GM21423 (cell line): ENCODE measurements at regions not wholly inside any gene's neighbourhood (a gene's known extent, or its start where the extent isn't known, plus 50 kb on each side); places are given as distances from the start of the nearest gene placed in this dataset.

ENCODE experiments used
- ATAC-seq: cut with Tn5 transposase; IDR thresholded peaks from one replicate; pipeline ENCODE4 v1.9.1; 2021; ENCODE audit warnings: mild to moderate bottlenecking, moderate library complexity; ENCODE audit not compliant: unreplicated experiment

- ATAC-seq = no peak
Observed at GRCh38 chr7:21140622-21141021, 287.3 kb upstream of the SP4 start.

- ATAC-seq = no peak
Observed at GRCh38 chr7:21141476-21141875, 286.4 kb upstream of the SP4 start.

DNA sequence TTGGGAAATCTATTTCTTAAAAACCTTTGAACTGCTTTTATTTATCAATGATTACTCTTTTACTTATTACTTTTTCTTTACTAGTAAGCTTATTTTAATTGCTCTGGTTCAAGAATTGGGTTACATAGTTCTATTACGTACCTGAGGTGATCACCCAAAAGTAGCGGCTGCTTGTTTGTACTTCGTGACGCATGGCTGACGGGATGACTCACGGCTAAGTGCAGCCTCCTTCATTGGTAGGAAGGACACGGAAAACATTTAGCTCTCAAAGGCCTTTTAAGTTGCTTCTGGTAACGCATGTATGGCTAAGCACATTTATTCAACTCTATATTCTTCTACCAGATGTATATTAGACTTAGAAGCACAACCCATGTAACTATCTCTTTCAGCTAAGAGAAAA, 285.8 kb upstream of the SP4 start:
- no peak for ATAC-seq

DNA sequence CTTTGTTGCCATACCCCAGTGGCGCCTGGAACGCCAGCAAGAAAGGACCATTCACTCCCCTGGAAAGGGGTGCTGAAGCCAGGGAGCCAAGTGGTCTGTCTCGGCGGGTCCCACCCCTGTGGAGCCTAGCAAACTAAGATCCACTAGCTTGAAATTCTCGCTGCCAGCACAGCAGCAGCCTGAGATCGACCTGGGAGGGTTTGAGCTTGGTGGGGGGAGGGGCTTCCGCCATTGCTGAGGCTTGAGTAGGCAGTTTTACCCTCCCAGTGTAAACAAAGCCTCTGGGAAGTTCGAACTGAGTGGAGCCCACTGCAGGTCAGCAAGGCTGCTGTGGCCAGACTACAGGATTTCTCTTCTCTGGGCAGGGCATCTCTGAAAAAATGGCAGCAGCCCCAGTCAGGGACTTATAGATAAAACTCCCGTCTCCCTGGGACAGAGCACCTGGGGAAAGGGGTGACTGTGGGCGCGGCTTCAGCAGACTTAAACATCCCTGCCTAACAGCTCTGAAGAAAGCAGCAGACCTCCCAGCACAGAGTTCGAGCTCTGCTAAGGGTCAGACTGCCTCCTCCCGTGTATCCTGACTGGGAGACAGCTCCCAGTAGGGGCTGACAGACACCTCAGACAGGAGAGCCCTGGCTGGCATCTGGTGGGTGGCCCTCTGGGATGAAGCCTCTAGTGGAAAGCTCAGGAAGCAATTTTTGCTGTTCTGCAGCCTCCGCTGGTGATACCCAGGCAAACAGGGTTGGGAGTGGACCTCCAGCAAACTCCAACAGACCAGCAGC, 281.1 kb upstream of the SP4 start:
- ATAC-seq = no peak

- ATAC-seq = no peak
Observed at GRCh38 chr7:21149809-21150208, 278.1 kb upstream of the SP4 start.

DNA sequence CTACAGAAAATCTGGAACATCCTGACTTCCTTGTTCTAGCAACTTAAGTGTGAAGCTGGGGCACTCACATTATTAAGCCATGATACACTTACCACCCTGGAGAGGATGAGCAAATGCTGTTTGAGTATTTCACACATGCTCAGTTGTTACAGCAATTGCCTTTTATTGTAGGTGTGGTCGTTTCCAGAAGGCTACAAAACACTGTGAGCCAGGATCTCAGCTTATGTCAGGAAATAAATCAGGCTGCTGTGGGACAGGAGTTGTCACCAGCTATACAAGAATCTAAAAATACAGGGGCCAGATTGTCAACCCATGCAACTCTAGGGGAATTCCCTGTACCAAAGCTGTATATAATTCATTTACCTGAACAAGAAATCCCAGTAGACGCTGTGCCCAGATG, 273.3 kb upstream of the SP4 start:
- no peak for ATAC-seq

DNA sequence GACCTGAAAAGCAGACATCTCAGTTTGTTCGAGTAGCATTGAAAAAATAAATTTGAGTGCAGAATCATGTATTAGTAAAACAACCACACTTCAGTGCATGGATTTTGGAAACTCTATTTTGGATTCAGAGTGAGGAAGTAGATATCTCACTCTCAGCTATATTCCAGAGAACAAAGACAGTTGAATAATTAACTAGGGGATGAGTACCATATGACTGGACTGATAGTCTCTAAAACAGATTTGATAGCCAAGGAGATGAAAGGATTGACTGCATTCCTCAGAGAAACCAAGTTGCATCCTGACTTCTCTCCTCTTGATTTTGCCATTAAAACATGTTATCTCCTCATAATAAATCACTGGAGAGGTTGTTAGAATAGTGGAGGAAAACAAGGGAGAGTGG, 268.4 kb upstream of the SP4 start:
- no peak for ATAC-seq

DNA sequence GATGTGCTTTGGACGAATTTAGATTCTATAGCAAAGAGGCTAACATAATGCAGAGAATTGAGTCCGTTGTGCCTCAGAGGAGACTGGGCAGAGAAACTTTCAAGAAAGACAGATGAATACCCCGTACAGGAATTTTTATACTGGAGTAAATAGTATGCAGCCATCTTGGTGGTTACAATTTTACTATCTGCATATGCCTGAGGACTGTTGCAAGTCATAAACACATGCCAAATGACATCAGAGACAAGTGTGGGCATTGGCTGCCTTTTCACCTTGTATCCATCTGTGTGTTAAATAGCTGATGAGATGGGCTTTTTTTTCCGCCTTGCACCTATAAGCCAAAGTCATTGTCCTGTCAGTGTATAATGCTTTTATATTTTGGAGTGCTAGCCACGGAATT, 267.5 kb upstream of the SP4 start:
- no peak for ATAC-seq

DNA sequence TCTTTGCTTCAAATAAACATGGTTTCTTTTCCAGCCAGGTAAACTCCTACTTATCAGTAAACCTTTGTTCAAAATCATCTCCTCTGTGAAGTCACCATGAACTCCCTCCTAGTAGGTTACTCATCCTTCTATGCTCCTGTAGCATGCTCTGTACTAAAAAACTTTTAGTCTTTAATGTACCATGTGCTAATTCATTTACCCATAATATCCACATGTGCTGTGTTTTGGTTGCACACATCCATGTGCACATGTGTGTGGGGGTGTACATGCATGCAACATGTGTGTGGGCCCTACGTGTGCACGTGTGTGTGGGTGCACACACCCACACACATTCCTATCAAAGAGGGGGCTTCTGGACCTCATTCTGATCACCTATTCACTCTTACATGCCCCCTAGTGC, 259.9 kb upstream of the SP4 start:
- ATAC-seq = no peak

GRCh38 chr7:21169667-21170580, 258.0 kb upstream of the SP4 start:
- ATAC-seq = no peak

DNA sequence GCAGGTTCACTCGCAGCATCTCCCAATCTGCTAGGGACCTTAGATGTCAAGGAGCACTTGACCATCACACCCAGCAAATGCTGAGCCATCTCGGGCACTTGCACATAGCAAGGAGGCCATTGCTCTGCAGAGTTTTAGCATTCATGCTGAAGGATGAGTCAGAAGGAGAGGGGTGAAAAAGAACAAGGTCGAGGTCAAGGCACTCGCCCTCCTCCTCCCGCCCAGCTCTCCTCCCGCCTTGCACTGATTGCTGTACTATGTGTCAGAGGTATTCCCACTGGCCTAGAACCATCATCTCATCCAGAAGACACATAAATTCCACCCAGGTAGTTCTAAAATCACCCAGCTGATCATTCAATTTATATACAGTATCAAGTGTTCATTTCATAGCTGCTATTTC, 255.1 kb upstream of the SP4 start:
- ATAC-seq = no peak

DNA sequence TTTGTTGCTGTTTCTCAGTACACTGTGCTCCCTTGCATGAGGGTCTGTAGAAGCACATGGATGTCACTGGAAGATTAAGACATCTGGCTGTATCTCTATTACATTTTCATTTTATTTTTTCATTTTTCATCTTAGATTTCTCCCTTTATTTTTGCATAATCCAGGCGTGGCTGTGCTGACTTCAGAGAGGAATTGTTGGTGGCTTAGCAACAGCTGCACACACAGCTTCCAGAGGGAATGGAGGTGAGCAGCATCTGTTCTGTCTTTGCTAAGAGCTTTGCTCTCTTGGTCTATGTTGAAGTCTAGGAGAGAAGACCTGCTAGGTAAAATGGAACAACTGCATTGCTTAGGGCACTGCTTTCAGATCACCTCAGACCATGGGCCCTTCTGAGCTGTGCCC, 254.4 kb upstream of the SP4 start:
- ATAC-seq = no peak

- ATAC-seq = no peak
Observed at GRCh38 chr7:21175714-21176113, 252.2 kb upstream of the SP4 start.

GRCh38 chr7:21184942-21185652, 242.8 kb upstream of the SP4 start:
- ATAC-seq = no peak

GRCh38 chr7:21185653-21186265, 242.1 kb upstream of the SP4 start:
- ATAC-seq = no peak

DNA sequence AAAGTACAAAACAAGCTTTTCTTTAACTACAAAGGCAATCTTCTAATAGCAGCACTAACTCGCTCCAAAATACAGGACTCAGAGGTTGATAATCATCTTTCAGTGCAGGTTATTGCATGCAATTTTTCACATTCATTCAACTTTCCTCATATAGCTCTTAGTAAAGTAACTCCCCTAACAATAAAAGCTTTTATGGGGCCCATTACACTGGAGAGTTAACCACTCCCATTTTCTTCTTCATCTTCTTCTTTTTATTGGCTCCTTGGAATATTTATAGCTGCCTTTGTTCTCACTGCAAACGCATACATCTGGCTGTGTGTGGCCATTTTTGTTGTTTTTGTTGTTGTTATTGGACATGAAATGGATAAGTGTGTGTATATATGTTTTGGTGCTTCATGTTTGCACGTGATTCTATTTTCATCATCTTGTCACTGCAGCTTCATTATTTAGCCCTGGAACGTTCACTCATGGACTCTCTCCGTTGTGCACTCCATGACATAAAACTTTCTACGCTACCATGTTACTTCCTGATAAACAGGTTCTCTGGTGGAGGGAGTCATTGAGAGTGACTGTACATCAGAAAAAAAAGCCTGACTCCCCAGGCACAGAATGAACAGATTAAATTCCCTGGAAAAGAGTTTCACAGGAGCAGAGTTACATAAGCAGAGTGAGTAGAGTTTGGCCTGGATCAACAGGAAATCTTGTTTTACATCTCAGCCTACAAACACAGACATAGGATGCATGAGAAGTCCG, 236.4 kb upstream of the SP4 start:
- no peak for ATAC-seq

DNA sequence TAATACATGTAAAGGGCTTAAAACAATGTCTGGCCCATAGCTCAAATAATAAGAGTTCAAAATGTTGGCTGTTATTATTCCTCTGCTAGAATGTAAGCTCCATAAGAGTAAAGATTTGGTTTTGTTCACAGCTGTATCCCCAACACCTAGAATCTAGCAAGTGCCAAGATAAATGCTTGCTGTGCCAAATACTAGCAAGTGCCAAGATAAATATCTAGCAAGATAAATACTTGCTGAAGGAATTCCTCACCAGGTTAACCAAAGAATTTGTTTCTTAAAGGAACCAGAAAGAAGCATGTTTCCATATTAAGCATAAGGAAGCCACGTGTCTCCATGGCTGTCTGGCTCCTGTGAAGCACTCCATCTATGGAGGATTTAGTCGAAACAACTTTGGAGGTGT, 235.2 kb upstream of the SP4 start:
- ATAC-seq = no peak

- ATAC-seq = no peak
Observed at GRCh38 chr7:21193895-21194294, 234.0 kb upstream of the SP4 start.

DNA sequence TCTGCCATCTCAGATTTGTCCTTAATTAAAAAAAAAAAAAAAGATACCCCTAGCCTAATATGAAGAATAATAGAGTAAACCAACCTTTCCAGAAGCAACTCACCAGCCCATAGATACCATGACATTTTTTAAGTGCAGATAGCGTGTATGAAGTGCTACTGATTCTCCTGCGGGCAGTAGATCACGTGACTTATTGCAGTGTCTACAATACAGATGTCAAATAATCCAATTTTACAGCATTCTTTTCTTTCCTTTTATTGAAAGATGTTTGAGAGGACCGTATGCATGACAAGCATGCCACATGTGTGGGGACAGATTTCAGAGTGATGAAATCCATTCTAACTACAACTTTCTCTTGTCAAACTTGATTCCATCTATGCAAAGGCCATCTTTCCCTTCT, 232.9 kb upstream of the SP4 start:
- ATAC-seq = no peak

GRCh38 chr7:21198921-21199320, 229.0 kb upstream of the SP4 start:
- ATAC-seq = no peak
